Fibroblast of the conjunctiva (primary cell): ENCODE measurements at regions not wholly inside any gene's neighbourhood (a gene's known extent, or its start where the extent isn't known, plus 50 kb on each side); places are given as distances from the start of the nearest gene placed in this dataset.

Experiments used
- DNase-seq: peaks from one replicate; pipeline ENCODE4 v3.0.0-alpha.2; 2010; ENCODE audit warnings: low read depth

GRCh38 chr2:56615760-56616159 is 432.0 kb downstream of the CCDC85A start:
- no peak for DNase-seq

- DNase-seq = no peak
Measured at GRCh38 chr2:56624181-56624580, 440.4 kb downstream of the CCDC85A start.

- no peak for DNase-seq
Measured at GRCh38 chr2:56626927-56627326, 443.1 kb downstream of the CCDC85A start.

GRCh38 chr2:56630286-56630685 is 446.5 kb downstream of the CCDC85A start:
- DNase-seq = no peak

GRCh38 chr2:56647997-56648396 is 464.2 kb downstream of the CCDC85A start:
- no peak for DNase-seq

- no peak for DNase-seq
Measured at GRCh38 chr2:56648802-56649201, 465.0 kb downstream of the CCDC85A start.

GRCh38 chr2:56654936-56655335 is 471.1 kb downstream of the CCDC85A start:
- DNase-seq = no peak

GRCh38 chr2:56656826-56657225 is 473.0 kb downstream of the CCDC85A start:
- DNase-seq = no peak

GRCh38 chr2:56666777-56667176 is 483.0 kb downstream of the CCDC85A start:
- no peak for DNase-seq

GRCh38 chr2:56671973-56672569 is 488.3 kb downstream of the CCDC85A start:
- DNase-seq = no peak

- DNase-seq = no peak
Measured at GRCh38 chr2:56674084-56674483, 490.3 kb downstream of the CCDC85A start.

GRCh38 chr2:56676966-56677365 is 493.2 kb downstream of the CCDC85A start:
- no peak for DNase-seq

GRCh38 chr2:56680971-56681631 is 497.3 kb downstream of the CCDC85A start:
- DNase-seq = peak; percentile 21

GRCh38 chr2:56681659-56682396 is 498.0 kb downstream of the CCDC85A start:
- peak; percentile 13 for DNase-seq

GRCh38 chr2:56682397-56682760 is 498.6 kb downstream of the CCDC85A start:
- no peak for DNase-seq

- DNase-seq = no peak
Measured at GRCh38 chr2:56684327-56684726, 500.5 kb downstream of the CCDC85A start.

- no peak for DNase-seq
Measured at GRCh38 chr2:56685205-56685604, 501.4 kb downstream of the CCDC85A start.

GRCh38 chr2:56687169-56687568 is 503.4 kb downstream of the CCDC85A start:
- DNase-seq = no peak

GRCh38 chr2:56688661-56689060 is 504.9 kb downstream of the CCDC85A start:
- DNase-seq = no peak

- no peak for DNase-seq
Measured at GRCh38 chr2:56693501-56693900, 509.7 kb downstream of the CCDC85A start.

GRCh38 chr2:56703001-56703400 is 519.2 kb downstream of the CCDC85A start:
- DNase-seq = no peak

GRCh38 chr2:56705713-56706112 is 521.9 kb downstream of the CCDC85A start:
- DNase-seq = no peak

- DNase-seq = no peak
Measured at GRCh38 chr2:56707218-56707617, 523.4 kb downstream of the CCDC85A start.
